ENCODE measurements at regions not wholly inside any gene's neighbourhood (a gene's known extent, or its start where the extent isn't known, plus 50 kb on each side); places are given as distances from the start of the nearest gene placed in this dataset.
"Not testable (repeated sequence)": the region's sequence is repeated elsewhere in the genome, so short reads cannot be mapped to it uniquely, and the experiment has no call there.

GRCh38 chr16:5215901-5216300 lies 118.3 kb upstream of the EEF2KMT start:
- DNase-seq: no peak

GRCh38 chr16:5214466-5214865 lies 116.9 kb upstream of the EEF2KMT start:
- no peak for DNase-seq

GRCh38 chr16:5212501-5212900 lies 114.9 kb upstream of the EEF2KMT start:
- not testable (repeated sequence) for DNase-seq

- DNase-seq: peak; percentile 12
Measured at GRCh38 chr16:5207862-5208498, 110.4 kb upstream of the EEF2KMT start.

GRCh38 chr16:5207001-5207523 lies 109.5 kb upstream of the EEF2KMT start:
- DNase-seq: no peak

- peak; percentile 6 for DNase-seq
Measured at GRCh38 chr16:5206331-5206990, 108.9 kb upstream of the EEF2KMT start.

- no peak for DNase-seq
Measured at GRCh38 chr16:5205361-5206040, 107.9 kb upstream of the EEF2KMT start.

- not testable (repeated sequence) for DNase-seq
Measured at GRCh38 chr16:5203675-5204074, 106.1 kb upstream of the EEF2KMT start.

GRCh38 chr16:5200123-5200522 lies 102.5 kb upstream of the EEF2KMT start:
- no peak for DNase-seq

- DNase-seq: no peak
Measured at GRCh38 chr16:5196204-5196603, 98.6 kb upstream of the EEF2KMT start.

- DNase-seq: no peak
Measured at GRCh38 chr16:5193861-5194260, 96.3 kb upstream of the EEF2KMT start.

- no peak for DNase-seq
Measured at GRCh38 chr16:5188989-5189352, 91.4 kb upstream of the EEF2KMT start.

GRCh38 chr16:5188318-5188988 lies 90.9 kb upstream of the EEF2KMT start:
- no peak for DNase-seq

- no peak for DNase-seq
Measured at GRCh38 chr16:5187402-5187952, 89.9 kb upstream of the EEF2KMT start.

GRCh38 chr16:5186381-5186903 lies 88.8 kb upstream of the EEF2KMT start:
- DNase-seq: no peak

- DNase-seq: no peak
Measured at GRCh38 chr16:5176505-5176904, 78.9 kb upstream of the EEF2KMT start.

- DNase-seq: no peak
Measured at GRCh38 chr16:5175266-5175665, 77.7 kb upstream of the EEF2KMT start.

- DNase-seq: no peak
Measured at GRCh38 chr16:5166486-5166885, 68.9 kb upstream of the EEF2KMT start.

- DNase-seq: not testable (repeated sequence)
Measured at GRCh38 chr16:5165429-5165828, 67.8 kb upstream of the EEF2KMT start.

GRCh38 chr16:5162801-5163200 lies 65.2 kb upstream of the EEF2KMT start:
- not testable (repeated sequence) for DNase-seq

GRCh38 chr16:5161888-5162287 lies 64.3 kb upstream of the EEF2KMT start:
- DNase-seq: not testable (repeated sequence)

- DNase-seq: not testable (repeated sequence)
Measured at GRCh38 chr16:5160010-5160409, 62.4 kb upstream of the EEF2KMT start.

GRCh38 chr16:5159537-5159936 lies 61.9 kb upstream of the EEF2KMT start:
- DNase-seq: not testable (repeated sequence)

Measured in midbrain (tissue), 1 donor.